Superior temporal gyrus (tissue), 1 donor: ENCODE measurements at regions not wholly inside any gene's neighbourhood (a gene's known extent, or its start where the extent isn't known, plus 50 kb on each side); places are given as distances from the start of the nearest gene placed in this dataset.

Experiments
- DNase-seq: peaks from one replicate; pipeline ENCODE4 v3.0.0-alpha.2; 2016; ENCODE audit errors: extremely low spot score

DNA sequence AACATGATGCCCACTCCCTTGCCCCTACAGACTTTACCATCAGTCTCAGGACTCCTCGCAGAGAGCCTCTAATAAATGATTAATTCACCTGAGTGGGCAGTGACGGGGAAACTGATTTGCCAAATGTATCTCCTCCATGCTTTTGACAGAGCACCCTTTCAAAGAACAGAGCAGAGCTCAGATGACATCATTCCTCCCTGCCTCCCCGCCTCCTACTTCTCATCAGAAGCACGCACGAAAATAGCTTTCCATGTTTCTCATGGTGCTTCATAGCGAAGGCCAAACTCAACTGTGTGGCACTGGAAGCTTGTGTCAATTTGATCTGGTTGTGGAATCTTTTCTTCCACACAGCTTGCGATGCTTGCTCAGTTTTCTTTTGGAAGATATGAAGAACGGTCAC, 442.5 kb downstream of the RPS24 start:
- DNase-seq, result peak; percentile 47

GRCh38 chr10:78476844-78477243, 443.2 kb downstream of the RPS24 start:
- DNase-seq, result no peak

- DNase-seq, result no peak
These were observed 445.3 kb downstream of the RPS24 start for GRCh38 chr10:78478919-78479318.

GRCh38 chr10:78479467-78479866, 445.8 kb downstream of the RPS24 start:
- no peak for DNase-seq

- no peak for DNase-seq
These were observed 448.2 kb downstream of the RPS24 start for GRCh38 chr10:78481842-78482241.

GRCh38 chr10:78483641-78484040, 450.0 kb downstream of the RPS24 start:
- no peak for DNase-seq

GRCh38 chr10:78489034-78489433, 455.4 kb downstream of the RPS24 start:
- DNase-seq, result no peak

GRCh38 chr10:78491812-78492211, 458.1 kb downstream of the RPS24 start:
- no peak for DNase-seq

DNA sequence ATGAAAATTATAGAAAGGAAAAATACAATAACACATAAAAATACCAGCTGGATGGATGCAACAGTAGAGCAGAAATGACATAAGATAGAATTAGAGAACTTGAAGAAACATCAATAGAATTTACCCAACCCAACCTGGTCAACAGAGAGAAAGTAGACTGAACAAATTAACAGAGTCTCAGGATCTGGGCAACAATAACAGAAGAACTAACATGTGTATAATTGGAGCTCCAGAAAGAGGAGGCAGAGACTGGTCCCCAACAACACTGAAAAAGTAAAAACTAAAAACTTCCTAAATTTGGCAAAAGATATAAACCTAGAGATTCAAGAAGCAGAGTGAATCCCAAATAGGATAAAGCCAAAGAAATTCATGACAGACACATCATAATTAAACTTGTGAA, 458.8 kb downstream of the RPS24 start:
- no peak for DNase-seq

DNA sequence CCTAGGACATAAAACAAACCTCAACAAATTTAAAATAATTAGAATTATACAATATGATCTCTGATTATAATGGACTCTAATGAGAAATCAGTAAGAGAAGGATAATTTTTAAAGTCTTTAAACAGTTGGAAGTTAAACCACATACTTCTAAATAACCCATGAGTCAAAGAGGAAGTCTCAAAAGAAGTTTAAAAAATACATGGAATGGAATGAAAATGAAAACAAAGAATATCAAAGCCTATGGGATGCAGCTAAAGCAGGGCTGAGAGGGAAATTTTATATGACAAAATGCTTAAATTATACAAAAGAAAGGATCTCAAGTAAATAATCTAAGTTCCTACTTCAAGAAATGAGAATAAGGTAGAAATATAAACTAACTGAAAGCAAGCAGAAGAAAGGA, 460.5 kb downstream of the RPS24 start:
- no peak for DNase-seq

DNA sequence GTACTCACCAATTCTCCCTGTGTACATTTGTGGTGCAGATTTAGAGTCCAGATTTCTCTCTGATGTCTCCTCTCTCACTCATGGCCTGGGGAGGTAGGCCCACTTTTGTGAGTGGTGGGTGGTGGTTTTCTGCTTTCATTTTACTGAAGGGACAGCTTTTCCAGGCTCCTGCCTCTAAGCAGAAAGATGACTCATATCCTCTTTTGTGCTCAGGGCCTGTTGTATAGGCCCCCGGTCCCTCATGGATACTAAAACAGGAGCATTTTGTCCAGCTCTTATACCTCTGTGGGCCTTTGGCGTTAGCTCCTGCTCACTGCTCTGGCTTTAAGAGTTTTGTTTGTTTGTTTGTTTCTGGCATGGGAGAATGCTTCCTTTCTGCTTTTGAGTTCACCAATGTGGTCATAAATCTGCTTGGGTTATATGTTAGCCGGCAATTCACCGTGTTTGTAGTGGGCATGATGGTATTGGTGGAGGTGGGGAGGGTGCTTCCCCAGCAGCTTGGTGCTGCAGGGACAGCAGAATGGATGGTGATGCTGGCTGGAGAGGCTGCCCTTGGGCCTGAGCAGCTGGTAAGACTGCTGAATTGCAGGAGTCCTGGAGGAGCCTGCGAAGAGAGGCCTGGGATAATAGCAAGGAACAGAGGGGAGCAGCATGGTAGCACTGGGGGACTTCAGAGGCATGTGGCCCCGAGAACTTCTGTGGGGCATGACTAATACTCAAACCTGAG, 468.7 kb downstream of the RPS24 start:
- no peak for DNase-seq

DNA sequence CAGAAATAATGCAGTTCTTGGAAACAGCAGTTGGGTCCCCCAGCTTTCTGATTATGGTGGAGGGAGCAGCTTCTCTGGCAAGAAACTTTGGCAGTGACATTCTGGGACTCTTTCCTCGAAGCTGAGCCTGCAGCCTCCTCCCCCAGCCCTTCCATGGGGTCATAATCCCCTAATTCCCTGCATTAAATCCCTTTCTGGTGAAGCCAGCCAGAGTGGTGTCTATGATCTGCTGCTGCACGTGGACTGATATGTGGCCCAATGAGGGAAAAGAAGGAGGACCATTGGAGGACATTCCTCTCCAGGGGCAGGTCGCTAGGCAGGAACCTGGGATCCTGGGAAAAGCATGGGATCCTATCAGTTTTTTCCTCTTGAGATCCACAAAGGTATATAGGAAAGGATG, 470.5 kb downstream of the RPS24 start:
- DNase-seq, result no peak

GRCh38 chr10:78505657-78506056, 472.0 kb downstream of the RPS24 start:
- no peak for DNase-seq

DNA sequence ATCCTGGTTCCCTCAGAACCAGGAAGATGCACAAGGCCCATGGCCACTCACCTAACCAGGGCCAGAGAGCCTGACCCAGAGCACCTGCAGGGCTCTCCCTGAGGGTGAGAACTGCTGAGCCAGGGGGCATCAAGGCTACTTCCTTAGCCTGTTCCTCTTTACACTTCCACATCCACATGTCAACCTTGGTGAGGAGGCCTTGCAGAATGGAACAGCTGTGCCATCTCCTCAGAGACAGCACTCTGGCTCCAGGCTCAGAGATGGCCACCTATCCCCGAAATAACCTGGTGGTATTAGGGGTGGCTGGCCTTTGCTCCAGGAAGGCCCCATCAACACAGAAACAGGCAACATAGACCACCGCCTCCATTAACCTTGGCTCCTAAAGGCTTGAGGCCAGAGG, 473.0 kb downstream of the RPS24 start:
- no peak for DNase-seq

- DNase-seq, result no peak
These were observed 474.0 kb downstream of the RPS24 start for GRCh38 chr10:78507510-78508160.

GRCh38 chr10:78508955-78509748, 475.5 kb downstream of the RPS24 start:
- DNase-seq, result peak; percentile 40

DNA sequence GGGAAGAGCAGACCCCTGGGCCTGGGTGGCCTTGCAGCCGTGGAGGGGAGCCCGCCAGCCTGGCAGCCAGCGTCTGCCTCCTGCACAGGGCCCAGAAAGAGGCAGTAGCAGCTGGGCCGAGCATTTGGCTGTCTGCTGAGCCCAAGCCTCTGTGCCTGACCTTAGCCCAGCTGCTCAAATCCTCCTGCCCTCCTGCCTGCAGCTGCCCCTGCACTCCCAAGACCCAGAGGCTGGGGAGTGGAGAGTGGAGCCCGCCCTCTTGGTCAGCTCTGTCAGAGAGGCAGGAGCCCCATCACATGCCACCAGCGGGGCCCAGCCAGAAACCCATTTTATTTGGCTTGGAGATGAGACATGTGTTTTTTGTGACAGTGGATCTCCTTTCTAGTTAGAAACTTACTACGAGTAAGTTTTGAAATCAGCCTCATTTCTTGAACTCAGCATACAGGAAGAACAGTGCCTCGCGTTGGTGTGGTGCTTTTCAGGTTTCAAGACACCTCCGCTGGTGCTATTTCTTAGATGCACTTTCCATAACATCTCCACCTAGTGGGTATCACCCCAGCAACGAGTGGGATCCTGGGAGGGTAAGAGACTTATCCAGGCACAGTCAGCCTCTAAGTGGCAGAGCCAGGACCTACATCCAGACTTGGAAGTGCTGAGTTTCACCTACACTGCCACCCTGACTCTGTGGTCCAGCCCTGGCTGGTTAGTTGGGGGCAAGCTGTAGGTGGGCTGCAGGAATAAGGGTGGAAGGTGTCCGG, 477.1 kb downstream of the RPS24 start:
- DNase-seq, result no peak

DNA sequence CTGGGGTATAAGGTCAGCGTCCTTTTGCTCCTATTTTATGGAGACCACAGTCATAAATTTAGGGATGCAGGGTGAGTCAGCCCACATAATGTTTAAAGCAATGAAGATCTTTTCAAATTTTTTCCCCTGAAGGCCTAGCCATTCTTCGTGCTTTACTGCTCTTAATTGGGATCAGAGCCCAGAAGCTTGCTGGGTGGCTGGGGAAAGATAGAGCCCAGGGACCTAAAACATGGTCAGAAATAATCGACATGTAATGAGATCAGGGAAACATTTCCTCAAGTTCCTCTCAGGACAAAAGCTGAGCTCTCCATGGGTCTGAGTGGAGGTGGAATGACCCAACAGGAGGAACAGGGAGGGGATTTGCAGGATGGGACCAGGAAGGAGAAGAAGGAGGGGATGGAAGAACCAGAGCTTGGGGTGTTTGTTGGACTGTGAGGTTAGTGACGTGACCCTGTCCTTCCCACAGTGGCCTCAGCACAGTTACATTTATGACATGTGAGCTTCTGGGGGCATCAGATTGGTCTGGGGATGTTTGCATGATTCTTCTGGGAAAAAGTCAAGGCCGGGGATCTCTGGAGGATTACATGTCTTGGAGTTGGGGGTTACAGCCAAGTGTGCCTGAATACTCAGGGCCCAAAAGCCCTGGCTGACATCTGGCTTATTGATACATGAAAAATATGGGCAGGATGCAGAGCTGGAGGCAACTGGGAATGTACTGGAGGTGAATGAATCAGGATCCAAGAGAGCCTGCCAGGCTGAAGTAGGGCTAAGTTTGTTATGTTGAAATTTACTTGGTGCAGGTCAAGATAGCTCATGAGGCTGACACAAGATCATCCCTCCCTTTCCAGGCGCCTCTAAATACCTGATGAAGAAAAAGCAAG, 477.9 kb downstream of the RPS24 start:
- DNase-seq, result no peak

- no peak for DNase-seq
These were observed 478.5 kb downstream of the RPS24 start for GRCh38 chr10:78512205-78512550.

GRCh38 chr10:78513330-78513729, 479.7 kb downstream of the RPS24 start:
- no peak for DNase-seq

DNA sequence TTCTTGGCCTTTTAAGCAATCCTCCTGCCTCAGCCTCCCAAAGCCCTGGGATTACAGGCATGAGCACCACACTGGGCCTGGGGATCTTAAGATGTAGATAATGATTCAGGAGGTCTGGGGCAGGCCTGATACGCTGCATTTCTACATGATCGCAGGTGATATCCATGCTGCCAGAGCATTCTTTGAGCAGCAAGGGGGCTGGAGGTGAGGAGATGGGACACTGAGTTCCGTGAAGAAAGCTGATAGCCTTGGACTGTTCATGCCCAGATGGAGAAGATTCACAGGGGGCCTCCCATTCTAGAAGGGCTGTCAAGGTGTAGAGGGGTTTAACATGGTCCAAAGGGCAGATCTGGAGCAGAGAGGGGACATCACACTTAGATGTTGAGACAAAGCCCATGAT, 480.3 kb downstream of the RPS24 start:
- DNase-seq, result no peak
